ENCODE measurements at regions not wholly inside any gene's neighbourhood (a gene's known extent, or its start where the extent isn't known, plus 50 kb on each side); places are given as distances from the start of the nearest gene placed in this dataset.

- TF ChIP-seq CTCF (IDR thresholded peaks at IDR 0.05; ENCODE audit: insufficient read depth, low read length, poor library complexity, severe bottlenecking) (no peak), EZH2phosphoT487 (conservative IDR thresholded peaks at IDR 0.05; ENCODE audit: low read length) (no peak)
These were observed 135.6 kb upstream of the LPCAT1 start for GRCh38 chr5:1659100-1659981.
